Fibroblast of lung (primary cell): ENCODE measurements at regions not wholly inside any gene's neighbourhood (a gene's known extent, or its start where the extent isn't known, plus 50 kb on each side); places are given as distances from the start of the nearest gene placed in this dataset.

Experiments used
- DNase-seq, 2 donors: peaks; one replicate each; pipeline versions ENCODE4 v3.0.0 to v3.0.0-alpha.2; 2010; ENCODE audit warnings: low read depth in 2 of 2
- H2AFZ ChIP-seq: 2 replicates; pipeline ENCODE4 v1.5.1; 2012; ENCODE audit warnings: low read length, control low read depth, inconsistent platforms
- H3K27ac ChIP-seq: 2 replicates; pipeline ENCODE4 v1.5.1; 2011; ENCODE audit warnings: low read length, control low read depth; ENCODE audit not compliant: insufficient read depth
- H3K27me3 ChIP-seq: 2 replicates; pipeline ENCODE4 v1.5.1; 2011; ENCODE audit warnings: mild to moderate bottlenecking, low read length; ENCODE audit not compliant: control insufficient read depth, insufficient read depth
- H3K36me3 ChIP-seq: 2 replicates; pipeline ENCODE4 v1.5.1; 2011; ENCODE audit warnings: low read length; ENCODE audit not compliant: control insufficient read depth, insufficient read depth
- H3K4me1 ChIP-seq: 2 replicates; pipeline ENCODE4 v1.5.1; 2011; ENCODE audit warnings: low read length; ENCODE audit not compliant: control insufficient read depth, insufficient read depth; ENCODE audit errors: extremely low read depth
- H3K4me2 ChIP-seq: 2 replicates; pipeline ENCODE4 v1.5.1; 2011; ENCODE audit warnings: low read length, control low read depth; ENCODE audit not compliant: insufficient read depth; ENCODE audit errors: extremely low read depth
- H3K4me3 ChIP-seq, 4 experiments: fragments of 200-600 bp in 1 of 4; sonication (generic) in 1 of 4; replicated peaks in 1 of 4; 2 replicates each; pipeline ENCODE4 v1.5.1; 2011 to 2016; ENCODE audit warnings: low read length in 4 of 4, low read depth in 3 of 4, mild to moderate bottlenecking in 3 of 4, control low read depth in 2 of 4, inconsistent platforms in 1 of 4, mixed read lengths in 1 of 4; ENCODE audit not compliant: insufficient read depth in 1 of 4; ENCODE audit errors: control extremely low read depth in 1 of 4
- H3K79me2 ChIP-seq: 2 replicates; pipeline ENCODE4 v1.5.1; 2012; ENCODE audit warnings: mild to moderate bottlenecking, low read length, inconsistent platforms; ENCODE audit not compliant: control insufficient read depth, insufficient read depth
- H3K9ac ChIP-seq: 2 replicates; pipeline ENCODE4 v1.5.1; 2011; ENCODE audit warnings: mild to moderate bottlenecking, low read length, control low read depth; ENCODE audit not compliant: insufficient read depth
- H3K9me3 ChIP-seq: 2 replicates; pipeline ENCODE4 v1.5.1; 2012; ENCODE audit warnings: low read depth, low read length; ENCODE audit not compliant: control insufficient read depth, insufficient read depth
- H4K20me1 ChIP-seq: 2 replicates; pipeline ENCODE4 v1.5.1; 2011; ENCODE audit warnings: low read length; ENCODE audit not compliant: control insufficient read depth, insufficient read depth; ENCODE audit errors: extremely low read depth
- EZH2 ChIP-seq: IDR thresholded peaks from 2 replicates; pipeline ENCODE4 v1.5.1; 2012; ENCODE audit warnings: low read length, control low read depth, mild to moderate bottlenecking; ENCODE audit errors: missing control alignments
- TF ChIP-seq, protein P1 (sequence below), 2 donors: IDR thresholded peaks in 1 of 2; conservative IDR thresholded peaks in 1 of 2; 1 replicate in 1 of 2; 2 replicates in 1 of 2; pipeline ENCODE4 v1.5.1; 2011 to 2012; ENCODE audit warnings: low read length in 2 of 2, control low read depth in 1 of 2, inconsistent platforms in 1 of 2, low read depth in 1 of 2, mild to moderate bottlenecking in 1 of 2

DNA sequence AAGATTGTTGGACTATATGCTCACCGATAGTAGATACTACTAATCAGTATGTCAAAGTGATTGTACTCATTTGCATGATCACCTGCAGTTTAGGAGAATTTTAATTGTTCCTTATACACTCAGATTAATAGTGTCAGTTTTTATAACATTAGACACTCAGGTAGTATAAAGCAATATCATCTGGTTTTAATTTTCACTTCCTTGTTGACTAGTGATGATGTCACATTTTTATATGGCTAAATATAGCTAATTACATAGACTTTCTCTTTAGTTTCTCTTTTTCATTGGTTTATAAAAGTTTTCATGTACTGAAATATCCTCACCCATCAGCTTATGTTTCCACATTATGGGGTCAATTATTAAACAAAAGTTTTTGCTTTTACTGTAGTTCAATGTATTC, 1332.4 kb upstream of the ADGRL2 start:
- H3K79me2 ChIP-seq: no peaks in the 10 kb centered on the region
- no peak overlapping the region for H3K4me2 ChIP-seq
- no peaks in the 10 kb centered on the region for H3K36me3 ChIP-seq
- no peak overlapping the region for H3K4me3 ChIP-seq
- no peaks in the 10 kb centered on the region for H3K9me3 ChIP-seq
- no peak overlapping the region for H3K27ac ChIP-seq
- H2AFZ ChIP-seq: no peak overlapping the region
- TF ChIP-seq, protein P1, sequence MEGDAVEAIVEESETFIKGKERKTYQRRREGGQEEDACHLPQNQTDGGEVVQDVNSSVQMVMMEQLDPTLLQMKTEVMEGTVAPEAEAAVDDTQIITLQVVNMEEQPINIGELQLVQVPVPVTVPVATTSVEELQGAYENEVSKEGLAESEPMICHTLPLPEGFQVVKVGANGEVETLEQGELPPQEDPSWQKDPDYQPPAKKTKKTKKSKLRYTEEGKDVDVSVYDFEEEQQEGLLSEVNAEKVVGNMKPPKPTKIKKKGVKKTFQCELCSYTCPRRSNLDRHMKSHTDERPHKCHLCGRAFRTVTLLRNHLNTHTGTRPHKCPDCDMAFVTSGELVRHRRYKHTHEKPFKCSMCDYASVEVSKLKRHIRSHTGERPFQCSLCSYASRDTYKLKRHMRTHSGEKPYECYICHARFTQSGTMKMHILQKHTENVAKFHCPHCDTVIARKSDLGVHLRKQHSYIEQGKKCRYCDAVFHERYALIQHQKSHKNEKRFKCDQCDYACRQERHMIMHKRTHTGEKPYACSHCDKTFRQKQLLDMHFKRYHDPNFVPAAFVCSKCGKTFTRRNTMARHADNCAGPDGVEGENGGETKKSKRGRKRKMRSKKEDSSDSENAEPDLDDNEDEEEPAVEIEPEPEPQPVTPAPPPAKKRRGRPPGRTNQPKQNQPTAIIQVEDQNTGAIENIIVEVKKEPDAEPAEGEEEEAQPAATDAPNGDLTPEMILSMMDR (conservative IDR thresholded peaks at IDR 0.05 in 1 of 2, IDR thresholded peaks at IDR 0.05 in 1 of 2; ENCODE audit: low read depth in 1 of 2, low read length in 2 of 2): no peak
- TF ChIP-seq EZH2: no peak
- H3K9ac ChIP-seq: no peak overlapping the region
- H3K27me3 ChIP-seq: no peaks in the 10 kb centered on the region
- no peak for DNase-seq
- no peaks in the 10 kb centered on the region for H3K4me1 ChIP-seq
- H4K20me1 ChIP-seq: no peaks in the 10 kb centered on the region

DNA sequence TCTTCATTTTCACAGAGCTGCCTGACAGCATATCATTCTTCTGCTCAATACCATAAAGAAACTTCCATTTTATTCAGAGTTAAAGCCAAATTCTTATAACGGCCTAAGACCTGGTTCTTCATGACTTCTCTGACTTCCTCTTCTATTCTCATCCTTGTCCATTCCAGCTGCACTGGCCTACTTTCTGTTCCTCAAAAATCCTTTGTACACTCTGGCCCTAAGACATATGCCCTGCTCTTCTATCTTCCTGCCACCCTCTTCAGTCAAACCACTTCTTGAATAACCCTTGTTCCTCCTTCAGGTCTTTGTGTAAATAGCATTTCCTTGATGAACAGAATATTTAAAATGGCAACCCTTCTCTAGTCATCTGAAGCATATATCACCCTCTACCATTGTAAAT, 1338.7 kb upstream of the ADGRL2 start:
- no peaks in the 10 kb centered on the region for H4K20me1 ChIP-seq
- no peak overlapping the region for H3K9ac ChIP-seq
- H2AFZ ChIP-seq: no peak overlapping the region
- H3K4me2 ChIP-seq: no peak overlapping the region
- H3K4me3 ChIP-seq: no peak overlapping the region
- H3K36me3 ChIP-seq: no peaks in the 10 kb centered on the region
- H3K27ac ChIP-seq: no peak overlapping the region
- H3K27me3 ChIP-seq: no peaks in the 10 kb centered on the region
- no peaks in the 10 kb centered on the region for H3K4me1 ChIP-seq
- TF ChIP-seq EZH2: no peak
- TF ChIP-seq, protein P1 (conservative IDR thresholded peaks at IDR 0.05 in 1 of 2, IDR thresholded peaks at IDR 0.05 in 1 of 2; ENCODE audit: low read depth in 1 of 2, low read length in 2 of 2): no peak
- no peaks in the 10 kb centered on the region for H3K79me2 ChIP-seq
- no peak for DNase-seq
- H3K9me3 ChIP-seq: no peaks in the 10 kb centered on the region

DNA sequence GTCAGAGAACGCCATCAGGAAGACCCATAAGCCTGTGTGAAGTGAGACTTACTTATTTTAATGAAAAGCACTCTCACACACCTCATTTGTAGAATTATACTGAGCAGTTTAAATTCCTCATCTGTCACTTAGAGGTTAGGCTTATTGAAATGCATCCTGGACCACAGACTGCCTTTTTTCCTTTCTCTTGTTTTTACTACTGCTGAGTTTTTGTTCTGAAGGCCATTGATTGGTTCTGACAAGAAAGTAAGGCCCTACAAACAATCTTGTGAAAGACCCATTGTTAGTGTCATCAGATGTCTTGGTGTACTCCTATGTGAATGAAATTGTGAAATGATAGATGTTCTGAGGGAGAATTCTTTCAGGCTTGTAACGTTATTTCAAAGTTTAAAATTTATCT, 1343.3 kb upstream of the ADGRL2 start:
- Histone ChIP-seq H3K27ac (no peak overlapping the region), H2AFZ (no peak overlapping the region)

More for the DNA sequence above, 1343.3 kb upstream of the ADGRL2 start:
- H4K20me1 ChIP-seq: no peaks in the 10 kb centered on the region
- no peak overlapping the region for H3K4me2 ChIP-seq
- H3K9me3 ChIP-seq: no peaks in the 10 kb centered on the region
- H3K9ac ChIP-seq: no peak overlapping the region
- H3K4me1 ChIP-seq: no peaks in the 10 kb centered on the region
- H3K79me2 ChIP-seq: no peaks in the 10 kb centered on the region
- no peaks in the 10 kb centered on the region for H3K27me3 ChIP-seq
- TF ChIP-seq, protein P1 (conservative IDR thresholded peaks at IDR 0.05 in 1 of 2, IDR thresholded peaks at IDR 0.05 in 1 of 2; ENCODE audit: low read depth in 1 of 2, low read length in 2 of 2): no peak
- TF ChIP-seq EZH2: no peak
- H3K36me3 ChIP-seq: no peaks in the 10 kb centered on the region
- no peak overlapping the region for H3K4me3 ChIP-seq
- no peak for DNase-seq
